NCI-H146 (cell line): ENCODE measurements at regions not wholly inside any gene's neighbourhood (a gene's known extent, or its start where the extent isn't known, plus 50 kb on each side); places are given as distances from the start of the nearest gene placed in this dataset.

Source experiments
- DNase-seq: peaks from one replicate; lab custom pipeline; 2025; lab: John Stamatoyannopoulos, UW

DNA sequence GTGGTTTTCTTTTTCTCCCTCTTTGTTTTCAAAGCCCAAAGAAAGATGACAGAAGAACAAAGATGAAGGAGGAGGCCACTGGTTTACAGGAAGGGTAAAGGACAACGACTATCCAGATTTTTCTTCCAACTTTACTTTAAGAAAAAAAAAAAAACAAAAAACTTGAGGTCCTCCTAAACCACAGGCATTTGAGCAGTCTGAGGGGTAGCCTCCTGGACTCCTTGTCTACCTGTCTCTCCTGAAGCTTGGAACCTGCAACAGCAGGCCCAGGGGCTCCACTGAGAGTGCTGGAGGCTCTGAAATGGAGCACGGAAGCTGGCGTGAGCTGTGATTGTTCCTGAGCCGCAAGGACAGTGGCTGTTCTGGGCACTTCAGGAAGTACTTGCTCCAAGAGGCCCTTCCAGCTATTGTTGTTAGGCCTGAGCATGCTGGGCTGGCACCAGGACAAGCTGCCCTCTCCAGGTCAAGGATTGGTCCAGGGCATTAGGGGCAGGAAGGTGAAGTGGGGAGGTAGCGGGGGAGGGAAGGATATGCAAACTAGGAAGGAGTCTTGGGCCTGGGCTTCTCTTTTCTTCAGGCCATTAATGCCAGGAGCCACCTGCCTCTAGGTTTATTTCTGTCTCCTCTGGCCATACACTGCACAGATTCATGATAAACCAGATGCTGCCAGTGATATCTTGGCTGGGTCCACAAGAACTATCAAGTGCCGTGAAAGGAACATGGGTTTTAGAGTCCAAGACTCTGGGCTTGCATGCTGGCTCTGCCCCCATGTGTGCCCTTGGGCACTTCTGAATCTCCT is 147.3 kb downstream of the CCDC34 start:
- no peak for DNase-seq

DNA sequence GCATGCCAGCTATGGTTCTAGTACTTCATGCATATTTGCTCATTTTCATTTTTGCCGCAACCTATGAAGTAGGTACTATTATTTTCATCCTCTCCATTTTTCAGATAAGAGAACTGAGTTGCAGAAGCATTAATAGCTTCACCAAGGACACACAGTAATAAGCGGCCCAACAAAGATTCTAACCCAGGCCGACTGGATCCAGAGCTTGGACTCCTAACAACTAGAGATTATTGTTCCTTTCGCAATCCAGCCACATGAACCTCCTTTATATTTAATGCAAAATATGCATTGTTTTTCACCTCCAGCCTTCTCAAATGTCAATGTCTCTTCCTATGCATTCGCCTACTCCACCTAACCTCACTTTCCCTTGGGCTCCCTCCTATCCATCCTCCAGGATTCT is 148.3 kb downstream of the CCDC34 start:
- DNase-seq, result no peak

DNA sequence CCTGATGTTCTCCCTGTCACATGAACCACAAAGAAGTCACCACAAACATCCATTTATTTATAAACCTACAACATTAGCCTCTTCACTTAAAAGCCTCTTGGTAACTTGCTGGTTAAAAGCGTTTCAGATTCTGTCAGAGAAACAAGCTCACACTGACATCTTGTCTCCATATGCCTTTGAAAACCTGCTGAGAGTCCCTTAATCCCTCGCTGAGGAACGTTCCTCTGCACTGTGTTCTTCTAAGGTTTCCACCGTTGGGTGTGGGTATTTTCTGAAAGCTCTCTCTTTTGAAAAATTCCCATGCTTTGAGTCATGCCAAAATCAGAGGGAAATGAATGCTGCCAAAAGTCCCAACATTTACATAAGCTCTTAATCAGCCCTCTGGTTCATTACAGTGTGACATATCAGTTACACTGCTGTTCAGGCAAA is 149.8 kb downstream of the CCDC34 start:
- DNase-seq, result no peak

DNA sequence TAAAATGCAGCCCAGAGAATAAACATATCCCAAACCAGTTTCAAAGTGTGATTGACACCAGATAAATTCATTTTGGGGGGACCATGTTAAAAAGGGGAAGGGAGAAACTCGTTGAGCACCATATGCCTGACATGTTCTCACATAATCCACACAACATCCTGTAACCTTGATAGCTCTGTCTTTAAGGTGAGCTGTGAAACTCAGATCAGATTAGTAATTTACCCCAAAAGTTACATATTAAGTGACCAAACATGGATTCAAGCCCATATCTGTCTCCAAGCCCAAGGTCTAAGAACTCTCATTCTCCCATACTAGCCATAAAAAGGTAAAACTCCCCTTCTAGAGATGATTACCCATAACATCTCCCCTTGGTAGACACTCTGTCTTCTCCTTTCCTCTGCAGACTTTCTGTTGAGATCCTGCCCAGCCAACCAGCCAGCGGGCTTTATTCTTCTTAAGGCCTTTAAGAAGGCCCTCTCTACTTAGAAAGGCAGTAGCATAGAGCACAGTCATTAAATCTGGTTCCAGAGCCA is 150.7 kb downstream of the CCDC34 start:
- no peak for DNase-seq

DNA sequence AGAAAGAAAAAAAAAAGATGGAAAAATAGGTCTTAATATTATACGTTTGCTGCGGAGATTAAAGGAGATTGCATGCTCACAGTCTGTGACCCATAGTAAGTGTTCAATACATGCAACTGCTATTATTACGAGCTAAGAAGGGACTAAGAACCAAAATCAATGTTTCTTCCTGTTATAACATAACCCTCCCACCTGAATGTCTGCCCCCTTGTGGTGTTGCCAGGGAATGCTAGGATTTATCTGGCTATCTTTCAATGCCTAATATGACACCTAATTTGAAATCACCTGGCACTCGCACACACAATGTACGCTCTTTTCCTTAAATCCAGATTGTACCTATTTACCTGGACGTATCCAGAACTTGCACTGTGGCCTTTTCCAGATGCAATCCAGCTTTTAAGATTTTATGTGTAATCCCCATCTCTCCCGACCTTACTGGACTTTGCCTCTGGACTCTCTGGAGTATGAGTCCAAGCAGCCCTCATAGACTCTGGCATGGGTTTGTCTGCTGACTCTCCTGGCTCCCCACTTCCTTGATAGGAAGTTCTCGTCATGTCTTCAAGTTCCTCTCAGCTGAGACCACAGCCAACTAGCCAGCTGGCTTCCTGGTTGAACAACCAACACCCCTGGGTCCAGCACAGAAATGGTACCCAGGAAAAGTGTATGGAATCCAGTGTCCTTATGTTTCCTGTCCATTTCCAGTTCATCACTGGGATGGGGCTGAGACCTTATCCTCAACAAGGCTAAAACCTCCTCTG is 151.5 kb downstream of the CCDC34 start:
- DNase-seq, result peak; percentile 13

DNA sequence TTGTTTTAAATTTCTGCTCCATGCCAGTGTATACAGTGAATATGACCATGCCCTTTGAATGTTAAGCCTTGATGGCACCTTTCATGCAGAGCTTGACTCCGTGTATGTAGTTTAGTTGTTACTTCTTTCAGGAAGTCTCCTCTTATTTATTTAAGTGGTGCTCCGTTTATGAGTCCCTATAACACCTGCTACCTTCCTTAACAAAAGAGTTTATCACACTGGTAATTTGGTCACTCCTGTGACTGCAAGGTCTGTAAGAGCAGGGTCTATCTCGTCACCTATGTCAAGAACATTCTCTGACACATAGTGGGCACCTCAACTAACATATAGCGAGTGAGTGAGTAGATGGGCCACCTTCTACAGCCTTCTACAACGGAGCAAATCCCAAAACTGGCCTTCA is 152.5 kb downstream of the CCDC34 start:
- DNase-seq, result no peak

DNA sequence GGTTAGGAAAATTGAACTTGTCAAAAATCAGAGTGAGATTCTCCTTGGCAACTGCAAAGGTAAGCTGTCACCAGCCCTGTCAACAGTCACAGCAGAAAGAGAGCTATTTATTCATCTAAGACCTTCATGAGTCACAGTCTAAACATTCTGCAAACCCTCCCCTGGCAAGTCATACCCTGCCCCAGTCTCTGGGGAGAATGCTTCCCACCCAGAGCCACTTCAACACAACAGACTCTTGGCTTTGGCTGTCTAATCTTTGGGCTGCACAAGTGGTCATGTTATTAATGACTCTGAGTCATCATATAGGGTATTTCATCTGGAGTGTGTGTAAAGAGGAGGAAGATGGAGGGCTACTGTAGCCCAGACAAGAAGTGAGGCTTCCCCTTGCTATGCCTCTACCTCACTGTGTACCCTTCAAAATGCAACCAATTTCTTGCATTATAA is 153.4 kb downstream of the CCDC34 start:
- no peak for DNase-seq

DNA sequence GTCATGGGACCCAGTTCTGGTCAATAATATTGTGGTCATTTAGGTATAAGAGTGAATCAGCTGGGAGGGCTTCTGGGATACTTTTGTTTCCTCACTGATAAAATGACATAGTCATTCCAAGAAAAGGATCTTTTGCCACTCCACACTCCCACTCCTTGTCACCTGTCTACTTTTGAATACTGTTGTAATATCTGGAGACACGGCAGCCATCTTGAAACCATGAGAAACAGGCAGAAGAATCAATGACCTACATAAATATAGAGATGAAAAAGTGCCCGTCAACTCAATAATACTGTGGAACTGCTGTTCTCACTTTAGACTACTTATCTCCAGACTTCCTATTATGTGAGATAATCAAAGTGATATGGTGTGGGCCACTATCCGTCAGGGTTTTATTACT is 154.2 kb downstream of the CCDC34 start:
- DNase-seq, result no peak

DNA sequence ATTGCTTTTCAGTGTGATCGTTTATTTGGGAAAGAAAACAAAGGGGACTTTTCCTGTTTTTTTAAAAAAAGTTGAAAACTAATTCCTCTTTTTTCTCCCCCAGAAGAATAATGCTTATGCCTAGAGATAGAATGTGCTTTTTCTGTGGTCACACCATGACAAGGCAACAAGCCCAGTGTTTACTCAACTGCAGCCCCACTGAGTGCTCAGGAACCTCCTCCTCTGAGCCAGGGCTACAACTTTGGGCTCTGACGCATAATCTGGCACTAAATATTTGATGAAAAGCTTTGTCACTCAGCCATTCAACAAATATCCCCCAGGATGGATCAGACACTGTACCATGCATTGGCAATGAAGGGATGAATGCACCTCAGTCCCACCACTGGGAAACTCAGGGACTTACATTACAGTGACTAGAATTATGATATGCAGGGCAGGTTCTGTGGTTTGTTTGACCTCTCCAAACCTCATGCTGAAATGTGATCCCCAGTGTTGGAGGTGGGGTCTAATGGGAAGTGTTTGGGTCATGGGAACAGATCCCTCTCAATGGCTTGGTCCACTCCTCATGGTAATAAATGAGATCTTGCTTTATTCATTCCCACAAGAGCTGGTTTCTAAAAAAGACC is 155.9 kb downstream of the CCDC34 start:
- DNase-seq, result no peak

DNA sequence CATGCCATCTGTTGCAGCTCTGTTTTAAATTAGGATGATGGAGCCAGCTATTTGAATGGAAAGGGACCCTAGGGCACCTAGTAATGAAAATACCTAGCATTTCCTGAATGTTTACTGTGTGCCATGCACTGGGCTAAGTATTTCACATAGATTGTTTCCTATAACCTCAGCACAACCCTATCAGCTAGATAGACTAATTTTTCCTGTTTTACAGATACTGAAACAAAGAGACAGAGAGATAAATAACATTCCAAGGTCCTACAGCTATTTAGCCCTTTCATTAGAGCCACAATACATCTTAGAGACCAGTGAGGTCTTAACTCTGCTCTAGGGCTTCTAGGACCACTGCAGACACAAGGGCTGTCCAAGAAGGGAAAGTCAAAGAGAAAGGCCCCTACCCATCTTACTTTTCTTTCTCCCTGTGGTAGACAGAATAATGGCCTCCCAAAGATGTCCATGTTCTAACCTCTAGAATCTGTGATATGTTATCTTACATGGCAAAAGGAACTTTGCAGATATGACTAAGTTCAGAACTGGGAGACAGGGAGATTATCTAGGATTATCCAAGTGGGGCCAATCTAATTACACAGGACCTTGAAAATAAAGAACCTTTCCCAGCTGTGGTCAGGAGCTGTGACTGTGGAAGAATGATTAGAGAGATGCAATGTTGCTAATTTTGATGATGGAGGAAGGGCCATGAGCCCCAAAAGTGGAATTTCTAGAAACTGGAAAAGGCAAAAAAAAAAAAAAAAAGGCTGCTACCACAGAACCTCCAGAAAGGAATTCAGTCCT is 157.0 kb downstream of the CCDC34 start:
- no peak for DNase-seq

DNA sequence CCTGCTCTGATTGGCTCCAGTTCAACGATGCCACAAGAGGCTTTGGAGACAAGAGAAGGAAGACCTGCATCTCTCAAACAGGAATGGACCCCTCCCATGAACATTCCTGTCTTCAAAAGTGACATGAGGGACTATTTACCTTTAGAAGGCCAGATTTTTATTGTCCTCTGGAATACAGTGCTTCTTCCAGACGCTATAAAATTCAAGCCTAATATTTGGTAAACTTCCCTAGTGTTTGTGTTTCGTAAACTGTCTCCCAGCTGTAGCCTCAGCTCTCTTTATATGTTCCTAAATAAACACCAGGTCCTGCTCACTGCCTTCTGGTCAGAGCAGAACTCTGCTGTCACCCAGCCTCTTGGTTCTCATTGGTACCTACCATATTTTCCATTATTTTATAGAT is 157.8 kb downstream of the CCDC34 start:
- DNase-seq, result no peak

DNA sequence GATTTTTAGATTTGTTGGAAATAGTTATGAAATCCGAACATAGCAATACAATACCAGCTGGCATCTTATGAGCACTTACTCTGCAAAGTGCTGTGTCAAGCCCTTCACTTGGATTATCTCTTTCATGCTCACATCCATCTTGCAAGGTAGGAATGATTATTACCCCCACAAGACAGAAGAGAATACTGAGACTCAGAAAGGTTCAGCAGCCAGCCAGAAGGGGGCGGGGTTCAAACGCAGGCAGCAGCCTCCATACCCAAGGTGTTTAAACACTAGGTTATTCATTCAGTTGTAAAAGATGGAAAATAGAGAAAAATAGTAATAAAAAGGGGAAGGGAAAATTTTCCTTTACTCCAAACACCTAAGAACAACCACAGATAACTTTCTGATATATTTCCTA is 158.5 kb downstream of the CCDC34 start:
- DNase-seq, result no peak

DNA sequence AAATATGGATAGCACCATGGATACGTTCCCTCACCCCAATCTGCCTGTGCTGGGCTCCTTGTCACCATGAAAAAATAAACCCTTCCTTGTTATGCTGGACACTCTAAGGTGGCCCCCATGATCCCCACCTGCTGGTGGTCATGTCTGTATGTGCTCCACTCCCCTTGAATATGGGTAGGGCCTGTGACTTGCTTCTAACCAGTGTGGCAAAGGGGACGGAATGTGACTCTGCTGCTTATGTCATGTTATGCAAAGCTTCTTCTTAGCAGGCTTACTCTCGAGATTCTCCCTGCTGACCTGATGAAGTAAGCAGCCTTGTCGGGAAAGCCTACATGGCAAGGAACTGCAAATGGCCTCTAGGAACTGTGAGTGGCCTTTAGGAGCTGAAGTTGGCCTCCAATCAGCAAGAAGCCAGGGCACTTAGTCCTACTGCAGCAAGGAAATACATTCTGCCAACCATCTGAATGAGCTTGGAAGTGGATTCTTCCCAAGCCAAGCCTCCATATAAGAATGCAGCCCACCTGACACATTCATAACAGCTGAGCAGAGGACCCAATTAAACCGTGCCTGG is 159.9 kb downstream of the CCDC34 start:
- no peak for DNase-seq

DNA sequence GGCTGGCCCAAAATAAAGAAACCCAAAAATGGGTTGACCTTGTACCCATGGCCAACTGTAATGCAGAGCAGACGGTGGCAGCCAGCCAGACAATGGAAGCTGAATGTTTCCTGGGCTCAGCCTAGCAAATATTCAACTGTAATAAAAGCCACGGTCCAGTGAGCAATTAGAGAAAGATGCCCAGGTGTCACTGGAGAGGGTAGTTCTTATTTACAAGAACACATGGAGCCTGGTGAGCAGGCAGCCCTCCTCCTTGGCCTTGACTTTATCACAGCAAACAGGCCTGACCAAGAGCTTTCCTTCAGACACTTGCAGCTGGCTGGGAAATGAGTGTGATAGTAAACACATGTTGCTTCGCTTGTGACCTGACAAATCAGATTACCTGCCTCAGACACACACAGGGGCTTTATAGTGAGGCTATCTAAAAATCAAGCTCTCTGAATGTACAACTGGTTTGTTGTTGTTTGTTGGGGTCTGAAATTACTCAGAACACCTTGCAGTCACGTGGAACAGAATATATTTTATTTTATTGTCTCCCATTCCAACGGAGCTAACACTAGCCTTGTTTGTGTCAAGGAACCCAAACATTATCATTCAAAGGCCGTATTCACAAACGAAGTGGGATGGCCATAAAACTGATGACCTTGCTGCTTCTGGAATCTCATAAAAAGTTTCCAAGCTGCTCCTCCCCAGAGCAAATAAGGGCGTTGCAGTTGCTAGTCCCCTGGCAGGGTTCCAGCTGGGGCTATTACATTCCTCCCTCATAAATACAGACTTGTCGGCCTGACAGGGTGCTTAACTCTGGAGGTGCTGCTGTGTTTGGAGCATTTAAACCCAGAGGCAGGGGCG is 161.1 kb downstream of the BBOX1 start:
- DNase-seq, result peak; percentile 94

DNA sequence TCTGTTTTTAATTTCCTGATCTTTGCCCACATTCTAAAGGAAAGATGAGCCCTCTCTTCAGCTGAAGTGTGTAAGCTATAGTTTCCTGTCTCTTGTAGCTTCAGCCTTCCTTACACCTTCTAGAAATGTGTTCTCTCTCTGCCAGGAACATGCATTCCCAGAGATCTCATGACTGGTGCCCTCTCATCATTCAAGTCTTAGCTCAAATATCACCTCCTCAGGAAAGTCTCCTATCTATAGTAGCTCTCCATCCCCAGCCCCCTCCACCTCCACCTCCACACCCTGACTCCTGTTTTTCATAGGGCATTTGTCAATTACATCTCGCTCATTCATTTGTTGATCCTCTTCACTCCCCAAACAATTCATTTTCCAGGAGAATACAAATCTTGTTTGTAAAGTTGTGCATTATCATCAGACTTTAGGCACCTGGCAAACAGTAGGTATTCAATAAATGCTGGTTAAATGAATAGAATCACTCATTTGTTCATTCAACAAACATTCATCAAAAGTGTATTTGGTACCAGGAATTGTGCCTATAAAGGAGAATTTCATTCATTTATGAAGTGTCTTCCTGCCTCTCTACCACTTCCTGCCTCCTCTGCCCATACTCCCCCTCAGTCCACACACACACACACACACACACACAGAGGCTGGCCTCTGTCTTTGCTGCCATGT is 160.3 kb downstream of the BBOX1 start:
- no peak for DNase-seq

DNA sequence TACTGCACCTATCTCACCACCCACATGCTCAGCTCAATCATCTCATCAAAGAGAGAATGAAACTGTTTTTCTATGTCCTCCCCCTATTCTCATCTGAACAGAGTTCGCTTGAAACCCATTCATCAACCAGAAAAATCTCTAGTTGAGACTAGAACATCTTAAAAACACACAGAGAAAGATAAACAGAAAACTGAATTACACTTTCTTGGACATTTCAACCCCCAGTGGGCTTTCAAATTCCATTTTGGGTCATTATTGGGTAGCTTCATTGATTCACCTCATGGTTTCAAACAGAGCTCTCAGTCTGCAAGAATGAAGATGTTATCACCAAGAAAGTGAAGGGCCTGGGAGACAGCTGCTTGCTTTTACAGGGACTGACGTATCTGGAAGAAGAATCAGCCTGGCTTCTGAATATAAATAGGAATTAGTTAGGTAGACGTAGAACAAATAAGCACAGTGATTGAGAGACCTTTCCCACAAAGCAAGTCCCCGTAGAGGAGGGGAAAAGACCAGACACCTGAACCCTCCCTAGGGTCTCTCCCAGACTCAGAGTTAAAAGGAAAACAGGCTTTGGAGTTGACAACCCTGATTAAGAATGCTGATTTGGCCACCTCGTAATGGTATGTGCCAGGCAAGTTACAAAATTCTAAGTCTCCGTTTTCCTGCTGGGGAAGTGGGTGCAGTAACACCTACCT is 155.7 kb downstream of the BBOX1 start:
- no peak for DNase-seq

DNA sequence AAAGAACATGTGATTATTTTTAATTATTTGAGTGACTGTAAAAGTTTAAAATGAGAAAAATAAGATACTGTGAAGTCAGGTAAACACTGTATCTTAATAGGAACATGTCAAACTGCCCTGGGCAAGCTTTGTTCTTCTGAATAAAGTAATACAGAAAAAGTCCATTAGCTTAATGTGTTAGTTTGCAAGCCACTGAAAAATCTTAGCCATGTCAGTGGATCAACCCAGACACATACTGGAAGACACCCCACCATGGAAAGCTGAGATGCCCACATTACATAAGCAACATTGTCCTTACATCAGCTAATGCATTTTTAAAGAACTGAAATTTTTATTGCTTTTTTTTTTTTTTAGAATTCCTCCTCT is 155.2 kb downstream of the BBOX1 start:
- no peak for DNase-seq

DNA sequence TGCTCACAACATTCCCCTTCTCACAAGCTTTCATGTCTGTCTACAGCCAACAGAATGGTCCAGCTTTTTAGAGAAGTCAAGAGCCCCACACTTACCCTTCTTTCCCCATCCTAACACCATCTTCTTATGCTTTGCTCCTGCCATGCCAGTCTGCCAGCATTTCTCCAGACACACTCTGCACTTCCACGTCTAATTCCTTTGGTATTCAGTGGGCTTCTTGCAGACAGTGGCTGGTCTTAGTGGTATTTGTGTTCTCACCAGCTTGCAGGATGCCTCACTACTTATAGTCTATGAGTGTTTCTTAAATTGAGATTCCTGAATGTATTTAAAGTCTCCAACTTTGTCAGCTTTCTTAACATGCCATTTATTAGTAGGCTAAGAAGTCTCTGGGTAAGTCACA is 154.4 kb downstream of the BBOX1 start:
- DNase-seq, result no peak

DNA sequence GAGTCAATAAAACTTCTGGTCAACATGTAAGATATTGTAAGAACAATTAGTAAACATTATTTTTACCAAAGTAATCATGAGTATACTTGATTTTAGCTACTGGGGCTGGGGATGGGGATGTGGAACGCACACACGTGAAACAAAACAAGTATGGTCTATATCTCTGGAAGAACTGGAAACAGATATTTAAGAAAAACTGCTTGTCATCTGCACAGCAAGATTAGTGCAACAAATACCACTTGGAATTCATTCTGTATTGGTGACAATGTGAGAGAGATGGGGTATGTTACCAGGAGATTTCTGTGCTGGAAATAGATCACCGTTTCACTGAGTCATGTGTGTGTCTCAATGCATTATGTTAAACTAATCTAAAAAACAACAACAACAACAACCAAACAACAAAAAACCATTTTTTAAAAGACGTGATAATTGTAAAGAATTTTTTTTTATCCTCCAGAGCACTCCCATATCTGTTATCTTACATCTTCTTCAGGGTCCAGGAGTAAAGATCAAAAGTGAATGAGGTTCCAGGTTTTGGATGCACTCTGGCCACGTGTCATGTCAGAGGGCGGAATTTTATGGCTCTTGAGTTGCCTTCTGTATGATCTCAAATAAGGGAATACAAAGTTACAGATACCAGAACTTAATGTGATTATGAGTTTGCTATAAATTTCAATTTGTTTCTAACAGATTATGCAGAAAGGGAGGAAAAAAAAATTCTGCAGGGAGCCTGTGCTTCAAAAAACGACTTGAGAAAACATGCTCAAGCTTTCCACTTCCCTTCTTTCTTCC is 153.0 kb downstream of the BBOX1 start:
- DNase-seq, result no peak
